ENCODE measurements at regions not wholly inside any gene's neighbourhood (a gene's known extent, or its start where the extent isn't known, plus 50 kb on each side); places are given as distances from the start of the nearest gene placed in this dataset.

DNA sequence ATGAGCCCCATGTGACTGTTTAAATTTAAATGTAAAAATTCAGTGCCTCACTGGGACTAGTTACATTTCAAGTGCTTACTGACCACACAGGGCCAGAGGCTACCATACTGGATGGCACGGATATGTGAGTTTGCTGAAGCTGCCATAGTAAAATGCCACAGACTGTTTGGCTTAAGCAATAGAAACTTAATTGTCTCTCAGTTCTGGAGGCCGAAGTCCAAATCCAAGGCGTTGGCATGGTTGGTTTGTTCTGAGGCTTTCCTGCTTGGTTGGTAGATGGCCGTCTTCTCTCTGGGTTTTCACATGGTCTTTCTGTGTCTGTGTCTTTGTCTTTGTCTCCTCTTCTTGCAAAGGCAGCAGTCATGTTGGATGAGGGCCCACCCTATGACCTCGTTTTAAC lies 878.9 kb upstream of the RBFOX1 start:
- H3K4me3 ChIP-seq: no peak overlapping the region
- TF ChIP-seq POLR2A (IDR thresholded peaks at IDR 0.05): no peak
- TF ChIP-seq, protein P1, sequence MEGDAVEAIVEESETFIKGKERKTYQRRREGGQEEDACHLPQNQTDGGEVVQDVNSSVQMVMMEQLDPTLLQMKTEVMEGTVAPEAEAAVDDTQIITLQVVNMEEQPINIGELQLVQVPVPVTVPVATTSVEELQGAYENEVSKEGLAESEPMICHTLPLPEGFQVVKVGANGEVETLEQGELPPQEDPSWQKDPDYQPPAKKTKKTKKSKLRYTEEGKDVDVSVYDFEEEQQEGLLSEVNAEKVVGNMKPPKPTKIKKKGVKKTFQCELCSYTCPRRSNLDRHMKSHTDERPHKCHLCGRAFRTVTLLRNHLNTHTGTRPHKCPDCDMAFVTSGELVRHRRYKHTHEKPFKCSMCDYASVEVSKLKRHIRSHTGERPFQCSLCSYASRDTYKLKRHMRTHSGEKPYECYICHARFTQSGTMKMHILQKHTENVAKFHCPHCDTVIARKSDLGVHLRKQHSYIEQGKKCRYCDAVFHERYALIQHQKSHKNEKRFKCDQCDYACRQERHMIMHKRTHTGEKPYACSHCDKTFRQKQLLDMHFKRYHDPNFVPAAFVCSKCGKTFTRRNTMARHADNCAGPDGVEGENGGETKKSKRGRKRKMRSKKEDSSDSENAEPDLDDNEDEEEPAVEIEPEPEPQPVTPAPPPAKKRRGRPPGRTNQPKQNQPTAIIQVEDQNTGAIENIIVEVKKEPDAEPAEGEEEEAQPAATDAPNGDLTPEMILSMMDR (IDR thresholded peaks at IDR 0.05): no peak
- H3K27ac ChIP-seq: no peak overlapping the region
- H3K36me3 ChIP-seq: no peaks in the 10 kb centered on the region
- no peaks in the 10 kb centered on the region for H3K4me1 ChIP-seq
- no peaks in the 10 kb centered on the region for H3K27me3 ChIP-seq
- peak in 1 of 3 donors; percentile 46 for DNase-seq
- no peaks in the 10 kb centered on the region for H3K9me3 ChIP-seq

DNA sequence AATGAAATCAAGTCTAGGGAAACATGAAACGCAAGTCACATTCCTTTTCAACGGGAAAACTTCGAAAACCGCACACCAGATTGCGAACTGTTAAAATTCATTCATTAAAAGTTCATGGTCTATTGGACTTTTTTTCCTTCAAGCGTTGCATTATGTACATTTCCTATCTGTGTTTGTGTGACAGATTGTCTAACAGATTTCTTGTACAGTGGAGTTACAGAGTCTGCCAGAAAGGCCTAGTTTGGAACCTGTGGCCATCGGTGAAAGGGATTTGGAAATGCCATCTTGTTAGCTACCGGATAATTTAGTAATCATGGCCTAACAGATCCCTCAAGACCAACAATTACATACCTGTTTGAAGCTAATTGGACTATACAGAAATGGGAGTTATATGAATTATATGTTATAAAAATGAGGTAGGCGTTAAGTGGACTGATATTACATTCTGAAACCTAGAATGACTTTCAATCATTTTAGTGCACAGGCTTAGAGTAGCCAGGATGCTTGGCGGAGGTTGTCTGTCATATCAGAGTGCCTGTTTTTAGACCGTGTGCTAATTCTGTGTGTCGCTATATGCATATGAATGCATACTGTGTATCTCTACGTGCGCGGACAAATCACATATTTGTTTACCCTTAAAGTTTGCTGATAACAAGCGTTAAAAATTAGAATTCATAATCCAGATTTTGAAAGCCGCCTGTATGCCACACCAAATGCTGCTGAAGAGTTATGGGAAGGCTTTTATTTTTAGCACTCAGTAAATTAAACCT lies 885.4 kb upstream of the RBFOX1 start:
- no peaks in the 10 kb centered on the region for H3K27me3 ChIP-seq
- H3K9me3 ChIP-seq: no peaks in the 10 kb centered on the region
- no peak overlapping the region for H3K27ac ChIP-seq
- no peaks in the 10 kb centered on the region for H3K36me3 ChIP-seq
- TF ChIP-seq, protein P1 (IDR thresholded peaks at IDR 0.05): no peak
- TF ChIP-seq POLR2A (IDR thresholded peaks at IDR 0.05): no peak
- no peaks in the 10 kb centered on the region for H3K4me1 ChIP-seq
- no peak overlapping the region for H3K4me3 ChIP-seq
- no peak for DNase-seq

DNA sequence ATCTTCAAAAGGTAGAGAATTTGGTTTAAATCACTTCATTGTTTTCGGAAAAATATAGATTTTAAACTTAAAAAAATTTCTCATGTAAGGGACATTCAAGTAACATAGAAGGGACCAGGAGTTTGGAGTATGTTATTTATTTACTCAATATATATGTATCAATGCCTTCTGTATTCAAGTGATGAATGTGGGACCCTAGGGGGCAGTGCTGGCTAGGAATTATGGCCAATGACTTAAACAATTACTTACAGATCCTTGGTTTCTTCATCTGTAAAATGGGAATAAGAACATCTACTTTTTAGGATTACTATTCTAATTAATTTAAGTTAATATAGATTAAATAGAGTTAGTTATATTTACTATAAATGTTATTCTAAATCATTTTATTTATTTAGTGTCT lies 886.3 kb upstream of the RBFOX1 start:
- TF ChIP-seq POLR2A (IDR thresholded peaks at IDR 0.05): no peak
- TF ChIP-seq, protein P1 (IDR thresholded peaks at IDR 0.05): peak in 3 of 6 experiments; percentile 27 to 38 (median 37)
- Histone ChIP-seq H3K4me3 (no peak overlapping the region), H3K36me3 (no peaks in the 10 kb centered on the region), H3K4me1 (no peaks in the 10 kb centered on the region), H3K27ac (no peak overlapping the region), H3K27me3 (no peaks in the 10 kb centered on the region), H3K9me3 (no peaks in the 10 kb centered on the region)
- no peak for DNase-seq

DNA sequence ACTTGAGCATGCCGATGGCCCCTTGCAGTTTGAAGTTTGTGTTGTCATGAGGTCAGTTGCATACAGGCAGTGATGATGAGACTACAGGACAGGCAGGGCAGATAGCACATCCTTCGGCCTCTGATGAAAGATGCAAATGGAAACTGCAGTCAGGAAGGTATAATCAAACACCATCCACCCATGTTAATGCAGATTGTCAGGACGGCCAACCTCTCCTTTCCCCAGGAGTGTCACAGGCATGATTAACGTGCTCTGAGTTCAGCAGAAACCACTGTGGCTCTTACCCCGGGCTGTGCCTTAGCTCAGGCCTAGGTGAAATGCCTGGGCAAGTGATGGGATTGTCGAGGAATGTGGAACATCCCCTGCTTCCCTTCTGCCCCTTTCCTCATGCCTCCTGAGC lies 893.5 kb upstream of the RBFOX1 start:
- no peak overlapping the region for H3K4me3 ChIP-seq
- no peak for DNase-seq
- no peaks in the 10 kb centered on the region for H3K27me3 ChIP-seq
- no peaks in the 10 kb centered on the region for H3K36me3 ChIP-seq
- no peaks in the 10 kb centered on the region for H3K9me3 ChIP-seq
- no peak for TF ChIP-seq POLR2A (IDR thresholded peaks at IDR 0.05)
- TF ChIP-seq, protein P1 (IDR thresholded peaks at IDR 0.05): no peak
- H3K4me1 ChIP-seq: no peaks in the 10 kb centered on the region
- no peak overlapping the region for H3K27ac ChIP-seq

DNA sequence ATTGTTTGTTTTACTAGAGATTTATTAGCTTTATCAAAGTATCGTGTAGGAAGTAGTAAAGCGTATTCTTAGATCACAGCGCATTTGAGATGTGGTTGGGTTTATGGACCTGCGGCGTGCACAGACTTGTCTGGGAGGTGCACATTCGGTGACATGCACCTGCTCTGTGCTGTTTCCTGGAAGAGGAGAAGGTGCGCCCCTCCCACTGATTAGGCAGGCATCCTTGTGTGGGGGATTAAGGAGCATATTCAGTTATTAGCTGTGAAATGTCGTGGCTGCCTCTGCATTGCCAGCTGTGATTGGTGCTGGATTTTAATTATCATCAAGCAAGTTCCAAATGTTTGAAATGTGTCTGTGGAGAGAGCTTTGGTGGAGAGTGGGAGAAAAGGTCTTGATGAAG lies 903.8 kb upstream of the RBFOX1 start:
- Histone ChIP-seq H3K36me3 (no peaks in the 10 kb centered on the region), H3K27me3 (no peaks in the 10 kb centered on the region), H3K4me3 (no peak overlapping the region), H3K4me1 (no peaks in the 10 kb centered on the region), H3K9me3 (no peaks in the 10 kb centered on the region), H3K27ac (no peak overlapping the region)
- TF ChIP-seq POLR2A (IDR thresholded peaks at IDR 0.05): no peak
- TF ChIP-seq, protein P1 (IDR thresholded peaks at IDR 0.05): no peak
- DNase-seq: no peak
